CD4-positive, CD25-positive, alpha-beta regulatory T cell (primary cell): ENCODE measurements at regions not wholly inside any gene's neighbourhood (a gene's known extent, or its start where the extent isn't known, plus 50 kb on each side); places are given as distances from the start of the nearest gene placed in this dataset.

Source experiments
- ATAC-seq, 2 donors: fragments of 150-1000 bp; cut with Tn5 transposase; one replicate each; pipeline ENCODE4 v1.10.0; 2021; ENCODE audit warnings: low read depth in 2 of 2, moderate number of reproducible peaks in 2 of 2, moderate library complexity in 1 of 2
- DNase-seq, 3 donors: peaks; one replicate each; pipeline versions ENCODE4 v3.0.0 to v3.0.0-alpha.2; 2012 to 2022; ENCODE audit warnings: mixed read lengths in 1 of 3
- H3K27ac ChIP-seq: one replicate; pipeline ENCODE4 v1.7.0; 2013; ENCODE audit warnings: mild to moderate bottlenecking, low read length; ENCODE audit not compliant: insufficient read depth, poor library complexity, severe bottlenecking
- H3K27me3 ChIP-seq: one replicate; pipeline ENCODE4 v1.7.0; 2013; ENCODE audit warnings: low read length; ENCODE audit not compliant: control insufficient read depth, insufficient read depth
- H3K36me3 ChIP-seq: one replicate; pipeline ENCODE4 v1.7.0; 2013; ENCODE audit warnings: mild to moderate bottlenecking, low read length, moderate library complexity; ENCODE audit not compliant: control insufficient read depth, insufficient read depth
- H3K4me1 ChIP-seq: 2 replicates; pipeline ENCODE4 v1.7.0; 2013; ENCODE audit warnings: mild to moderate bottlenecking, low read length; ENCODE audit not compliant: insufficient read depth, control insufficient read depth, poor library complexity, severe bottlenecking
- H3K4me3 ChIP-seq: one replicate; pipeline ENCODE4 v1.7.0; 2013; ENCODE audit warnings: low read depth, mild to moderate bottlenecking, low read length, moderate library complexity
- H3K9me3 ChIP-seq, 2 experiments: 1 replicate in 1 of 2; 2 replicates in 1 of 2; pipeline ENCODE4 v1.7.0; 2013; ENCODE audit warnings: low read length in 2 of 2, mild to moderate bottlenecking in 1 of 2, moderate library complexity in 1 of 2; ENCODE audit not compliant: control insufficient read depth in 2 of 2
- H3K27ac Mint-ChIP-seq, 3 donors: one replicate each; pipeline ENCODE4 v1.8.0; 2020 to 2022; ENCODE audit warnings: mild to moderate bottlenecking in 3 of 3, mixed read lengths in 3 of 3, moderate library complexity in 2 of 3
- H3K27me3 Mint-ChIP-seq: one replicate; pipeline ENCODE4 v1.8.0; 2022; ENCODE audit warnings: mild to moderate bottlenecking, mixed read lengths
- H3K36me3 Mint-ChIP-seq: one replicate; pipeline ENCODE4 v1.8.0; 2020; ENCODE audit warnings: mixed read lengths
- H3K4me1 Mint-ChIP-seq, 4 donors: one replicate each; pipeline ENCODE4 v1.8.0; 2020 to 2022; ENCODE audit warnings: mixed read lengths in 4 of 4, mild to moderate bottlenecking in 1 of 4
- H3K4me3 Mint-ChIP-seq, 4 donors: one replicate each; pipeline ENCODE4 v1.8.0; 2020 to 2022; ENCODE audit warnings: mild to moderate bottlenecking in 4 of 4, mixed read lengths in 4 of 4, moderate library complexity in 3 of 4
- H3K9me3 Mint-ChIP-seq, 7 donors: one replicate each; pipeline ENCODE4 v1.8.0; 2020 to 2022; ENCODE audit warnings: mixed read lengths in 7 of 7, mild to moderate bottlenecking in 3 of 7, moderate library complexity in 2 of 7

GRCh38 chr11:128642571-128642970 is 51.3 kb upstream of the FLI1 start:
- Histone ChIP-seq H3K9me3 (no peaks in the 10 kb centered on the region), H3K27me3 (no peaks in the 10 kb centered on the region), H3K4me3 (no peak overlapping the region), H3K27ac (no peak overlapping the region), H3K36me3 (no peaks in the 10 kb centered on the region), H3K4me1 (no peaks in the 10 kb centered on the region)
- no peak for ATAC-seq
- Mint-ChIP-seq H3K4me3 (no peak overlapping the region), H3K27me3 (peaks cover 17% of the 10 kb centered on the region), H3K4me1 (peaks cover 0 to 21% (median 8%) of the 10 kb centered on the region in 4 donors), H3K9me3 (peaks cover 0 to 15% (median 0%) of the 10 kb centered on the region in 7 donors), H3K27ac (no peak overlapping the region), H3K36me3 (no peaks in the 10 kb centered on the region)
- no peak for DNase-seq

- no peaks in the 10 kb centered on the region for H3K36me3 Mint-ChIP-seq
- H3K9me3 Mint-ChIP-seq = peaks cover 0 to 15% (median 0%) of the 10 kb centered on the region in 7 donors
- no peaks in the 10 kb centered on the region for H3K27me3 ChIP-seq
- no peak overlapping the region for H3K27ac ChIP-seq
- no peak overlapping the region for H3K4me3 Mint-ChIP-seq
- ATAC-seq = peak in 1 of 2 donors; percentile 20
- peaks cover 0 to 14% (median 8%) of the 10 kb centered on the region in 4 donors for H3K4me1 Mint-ChIP-seq
- H3K27ac Mint-ChIP-seq = no peak overlapping the region
- H3K36me3 ChIP-seq = no peaks in the 10 kb centered on the region
- no peak overlapping the region for H3K4me3 ChIP-seq
- no peaks in the 10 kb centered on the region for H3K9me3 ChIP-seq
- peaks cover 12% of the 10 kb centered on the region for H3K27me3 Mint-ChIP-seq
- no peaks in the 10 kb centered on the region for H3K4me1 ChIP-seq
- no peak for DNase-seq
Measured at GRCh38 chr11:128643661-128644317, 50.1 kb upstream of the FLI1 start.
